Chondrocyte (in vitro differentiated cells): ENCODE measurements at regions not wholly inside any gene's neighbourhood (a gene's known extent, or its start where the extent isn't known, plus 50 kb on each side); places are given as distances from the start of the nearest gene placed in this dataset.

Experiments used
- DNase-seq: peaks from one replicate; pipeline ENCODE4 v3.0.0; 2021; ENCODE audit warnings: mixed read lengths, low spot score
- H3K27ac Mint-ChIP-seq: one replicate; pipeline ENCODE4 v1.8.0; 2021; ENCODE audit warnings: mild to moderate bottlenecking, moderate library complexity, mixed read lengths; ENCODE audit not compliant: unreplicated experiment
- H3K27me3 Mint-ChIP-seq: 2 replicates; pipeline ENCODE4 v1.8.0; 2021; ENCODE audit warnings: low read depth, mixed read lengths
- H3K36me3 Mint-ChIP-seq: 2 replicates; pipeline ENCODE4 v1.8.0; 2021; ENCODE audit warnings: low read depth, mixed read lengths
- H3K4me1 Mint-ChIP-seq: 2 replicates; pipeline ENCODE4 v1.8.0; 2021; ENCODE audit warnings: low read depth, mild to moderate bottlenecking, mixed read lengths
- H3K4me3 Mint-ChIP-seq: one replicate; pipeline ENCODE4 v1.8.0; 2021; ENCODE audit warnings: mild to moderate bottlenecking, moderate library complexity, mixed read lengths; ENCODE audit not compliant: unreplicated experiment
- H3K9me3 Mint-ChIP-seq: 2 replicates; pipeline ENCODE4 v1.8.0; 2021; ENCODE audit warnings: low read depth, mixed read lengths
- TF ChIP-seq, protein P1 (sequence below): fragments of 200-600 bp; sonication (generic); IDR thresholded peaks from 2 replicates; pipeline ENCODE4 v1.5.0; 2021; ENCODE audit warnings: antibody characterized with exemption, mild to moderate bottlenecking, moderate library complexity

DNA sequence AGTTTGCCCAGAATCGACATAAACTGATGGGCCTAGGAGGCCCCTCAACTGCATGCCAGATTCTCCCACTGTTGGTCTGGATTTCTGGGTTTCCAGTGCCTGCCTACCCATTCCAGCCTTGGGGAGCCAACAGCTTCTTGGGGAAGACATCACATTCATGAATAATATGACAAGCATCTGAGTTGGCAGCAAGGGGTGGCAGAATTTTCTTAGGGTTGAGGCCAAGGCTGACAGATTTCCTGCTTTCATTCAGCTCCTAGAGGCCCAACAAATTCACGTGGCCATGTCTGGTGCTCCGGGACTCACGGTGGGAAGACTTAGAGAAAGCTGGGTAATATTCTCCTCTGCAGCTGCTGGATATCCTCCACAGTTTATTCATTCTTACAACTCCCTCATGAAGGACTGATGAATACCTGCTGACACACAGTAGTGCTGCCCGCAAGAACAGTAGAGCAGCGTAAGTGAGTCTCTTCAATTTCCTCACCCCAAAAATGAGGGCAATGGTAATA is 305.0 kb upstream of the TNC start:
- Mint-ChIP-seq H3K4me1 (peaks cover 19% of the 10 kb centered on the region), H3K4me3 (no peak overlapping the region), H3K27ac (peak overlapping the region; percentile 49), H3K36me3 (peaks cover 8% of the 10 kb centered on the region), H3K9me3 (peaks cover 23% of the 10 kb centered on the region), H3K27me3 (no peaks in the 10 kb centered on the region)
- no peak for DNase-seq
- TF ChIP-seq, protein P1, sequence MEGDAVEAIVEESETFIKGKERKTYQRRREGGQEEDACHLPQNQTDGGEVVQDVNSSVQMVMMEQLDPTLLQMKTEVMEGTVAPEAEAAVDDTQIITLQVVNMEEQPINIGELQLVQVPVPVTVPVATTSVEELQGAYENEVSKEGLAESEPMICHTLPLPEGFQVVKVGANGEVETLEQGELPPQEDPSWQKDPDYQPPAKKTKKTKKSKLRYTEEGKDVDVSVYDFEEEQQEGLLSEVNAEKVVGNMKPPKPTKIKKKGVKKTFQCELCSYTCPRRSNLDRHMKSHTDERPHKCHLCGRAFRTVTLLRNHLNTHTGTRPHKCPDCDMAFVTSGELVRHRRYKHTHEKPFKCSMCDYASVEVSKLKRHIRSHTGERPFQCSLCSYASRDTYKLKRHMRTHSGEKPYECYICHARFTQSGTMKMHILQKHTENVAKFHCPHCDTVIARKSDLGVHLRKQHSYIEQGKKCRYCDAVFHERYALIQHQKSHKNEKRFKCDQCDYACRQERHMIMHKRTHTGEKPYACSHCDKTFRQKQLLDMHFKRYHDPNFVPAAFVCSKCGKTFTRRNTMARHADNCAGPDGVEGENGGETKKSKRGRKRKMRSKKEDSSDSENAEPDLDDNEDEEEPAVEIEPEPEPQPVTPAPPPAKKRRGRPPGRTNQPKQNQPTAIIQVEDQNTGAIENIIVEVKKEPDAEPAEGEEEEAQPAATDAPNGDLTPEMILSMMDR: no peak

DNA sequence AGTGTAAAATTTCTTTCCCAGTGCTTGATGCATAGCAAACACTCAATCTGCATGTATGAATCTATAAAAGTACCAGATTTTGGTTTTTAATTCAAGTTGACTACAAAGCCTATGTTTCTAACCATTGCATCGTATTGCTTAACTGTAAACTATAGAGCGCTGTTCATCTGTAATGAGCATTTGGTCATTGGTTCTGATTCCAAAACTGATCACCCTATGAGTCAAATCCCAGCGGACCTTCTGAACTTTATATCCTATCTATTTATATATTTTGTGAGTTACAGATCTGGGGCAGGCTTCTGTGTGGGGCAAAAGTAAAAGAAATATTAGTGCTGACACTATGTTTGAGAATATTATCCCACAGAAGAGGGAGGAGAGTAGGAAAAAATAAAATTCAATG is 305.7 kb upstream of the TNC start:
- Mint-ChIP-seq H3K36me3 (peaks cover 8% of the 10 kb centered on the region), H3K4me3 (no peak overlapping the region), H3K4me1 (peaks cover 19% of the 10 kb centered on the region), H3K27ac (no peak overlapping the region), H3K9me3 (peaks cover 20% of the 10 kb centered on the region), H3K27me3 (no peaks in the 10 kb centered on the region)
- no peak for DNase-seq
- TF ChIP-seq, protein P1: no peak

DNA sequence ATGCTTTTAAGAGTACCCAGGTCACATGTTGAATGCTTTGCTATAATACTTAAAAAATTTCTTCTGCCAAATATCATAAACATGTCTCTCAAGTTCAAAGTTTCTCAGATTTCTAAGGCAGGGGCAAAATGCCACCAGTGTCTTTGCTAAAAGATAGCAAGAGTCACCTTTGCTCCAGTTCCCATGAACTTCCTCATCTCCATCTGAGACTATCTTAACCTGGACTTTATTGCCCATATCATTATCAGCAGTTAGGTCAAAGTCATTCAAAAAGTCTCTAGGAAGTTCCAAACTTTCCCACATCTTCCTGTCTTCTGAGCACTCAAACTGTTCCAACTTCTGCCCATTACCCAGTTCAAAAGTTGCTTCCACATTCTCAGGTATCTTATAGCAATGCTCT is 307.6 kb upstream of the TNC start:
- peaks cover 7% of the 10 kb centered on the region for H3K36me3 Mint-ChIP-seq
- H3K9me3 Mint-ChIP-seq: peaks cover 17% of the 10 kb centered on the region
- no peak for DNase-seq
- TF ChIP-seq, protein P1: no peak
- H3K27me3 Mint-ChIP-seq: no peaks in the 10 kb centered on the region
- no peak overlapping the region for H3K27ac Mint-ChIP-seq
- peaks cover 19% of the 10 kb centered on the region for H3K4me1 Mint-ChIP-seq
- no peak overlapping the region for H3K4me3 Mint-ChIP-seq

DNA sequence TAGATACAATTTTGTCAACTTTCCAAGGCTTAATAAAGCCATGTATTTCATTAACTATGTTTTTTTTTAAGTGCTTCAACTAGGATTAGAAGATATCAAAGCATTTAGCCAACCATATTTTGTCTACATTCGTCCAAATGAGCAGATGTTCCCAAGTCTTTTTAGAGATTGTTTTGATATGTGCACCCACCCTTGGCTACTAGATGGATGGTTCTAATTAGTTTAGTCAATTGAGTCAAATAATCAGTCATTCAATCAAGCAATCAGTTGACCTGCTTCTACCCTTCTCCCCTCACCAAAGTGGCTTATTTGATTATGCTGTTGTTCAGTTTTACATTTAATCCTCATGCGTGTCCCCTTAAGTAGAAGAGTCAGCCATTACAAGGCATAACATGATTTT is 319.5 kb upstream of the TNC start:
- H3K4me1 Mint-ChIP-seq: peaks cover 12% of the 10 kb centered on the region
- no peak overlapping the region for H3K4me3 Mint-ChIP-seq
- no peak for DNase-seq
- no peaks in the 10 kb centered on the region for H3K27me3 Mint-ChIP-seq
- H3K9me3 Mint-ChIP-seq: no peaks in the 10 kb centered on the region
- H3K36me3 Mint-ChIP-seq: no peaks in the 10 kb centered on the region
- TF ChIP-seq, protein P1: no peak
- no peak overlapping the region for H3K27ac Mint-ChIP-seq

DNA sequence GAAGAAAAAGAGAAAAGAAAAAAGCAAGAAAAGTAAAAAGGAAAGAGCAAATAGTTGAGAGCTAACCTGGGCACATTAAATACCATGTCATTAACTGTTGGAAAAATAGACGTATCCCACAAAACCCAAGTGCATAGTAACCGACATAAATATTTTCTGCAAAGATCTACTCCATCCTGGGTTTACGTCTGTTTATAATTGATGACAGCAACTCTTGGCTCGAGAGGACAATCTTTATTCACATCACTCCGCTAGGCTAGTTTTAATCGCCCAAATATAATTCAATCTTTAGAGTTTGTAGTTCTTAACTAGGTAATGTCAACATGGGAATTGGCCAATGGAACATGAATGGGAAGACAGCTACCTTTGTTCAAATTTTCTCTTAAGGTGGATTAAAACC is 321.7 kb upstream of the TNC start:
- H3K9me3 Mint-ChIP-seq: no peaks in the 10 kb centered on the region
- H3K36me3 Mint-ChIP-seq: no peaks in the 10 kb centered on the region
- no peak for DNase-seq
- H3K4me1 Mint-ChIP-seq: peaks cover 6% of the 10 kb centered on the region
- no peak overlapping the region for H3K4me3 Mint-ChIP-seq
- H3K27ac Mint-ChIP-seq: no peak overlapping the region
- no peaks in the 10 kb centered on the region for H3K27me3 Mint-ChIP-seq
- TF ChIP-seq, protein P1: no peak
